SK-N-SH (cell line): ENCODE measurements at regions not wholly inside any gene's neighbourhood (a gene's known extent, or its start where the extent isn't known, plus 50 kb on each side); places are given as distances from the start of the nearest gene placed in this dataset.

Experiments used
- CTCF ChIA-PET: fragments of 300-600, 350-600 bp; formaldehyde crosslinking; extraction: SDS; loops from one replicate; lab custom pipeline; 2021; lab: Yijun Ruan, JAX
- POLR2A ChIA-PET: fragments of 350-600 bp; sonication (Branson Sonifier 250); formaldehyde crosslinking; extraction: SDS; loops from one replicate; lab custom pipeline; 2020; ENCODE audit warnings: antibody characterized with exemption, inconsistent platforms; lab: Yijun Ruan, JAX
- DNase-seq: peaks from one replicate; pipeline ENCODE4 v3.0.0; 2012
- H2AFZ ChIP-seq: fragments of 200-600 bp; sonication (generic); 2 replicates; pipeline ENCODE4 v1.8.1; 2016; ENCODE audit warnings: antibody characterized with exemption, mild to moderate bottlenecking, low read depth
- H3F3A ChIP-seq: fragments of 200-600 bp; sonication (generic); replicated peaks from 2 replicates; pipeline ENCODE3; 2016; ENCODE audit warnings: antibody characterized with exemption, mild to moderate bottlenecking; ENCODE audit not compliant: insufficient read depth
- H3K27ac ChIP-seq, 2 experiments: fragments of 200-500 bp in 1 of 2; fragments of 200-600 bp in 1 of 2; sonication (Bioruptor generic) in 1 of 2; sonication (generic), shearing (Covaris generic) in 1 of 2; 2 replicates each; pipeline versions ENCODE4 v1.5.1 to v1.6.1; 2014 to 2016; ENCODE audit warnings: low read depth in 2 of 2, inconsistent platforms in 1 of 2, low read length in 1 of 2, mild to moderate bottlenecking in 1 of 2, mixed read lengths in 1 of 2
- H3K27me3 ChIP-seq: fragments of 200-600 bp; sonication (generic), shearing (Covaris generic); 2 replicates; pipeline ENCODE4 v1.6.1; 2016; ENCODE audit warnings: mixed run types; ENCODE audit not compliant: insufficient read depth
- H3K36me3 ChIP-seq, 2 experiments: fragments of 200-500 bp in 1 of 2; fragments of 200-600 bp in 1 of 2; sonication (Bioruptor generic) in 1 of 2; sonication (generic) in 1 of 2; replicated peaks in 1 of 2; 2 replicates each; pipeline versions ENCODE3 to v1.5.1; 2014 to 2016; ENCODE audit warnings: low read length in 1 of 2, mild to moderate bottlenecking in 1 of 2; ENCODE audit not compliant: insufficient read depth in 2 of 2, control insufficient read depth in 1 of 2
- H3K4me1 ChIP-seq, 2 experiments: fragments of 200-500 bp in 1 of 2; fragments of 200-600 bp in 1 of 2; sonication (Bioruptor generic) in 1 of 2; sonication (generic), shearing (Covaris generic) in 1 of 2; 2 replicates each; pipeline versions ENCODE4 v1.5.1 to v1.6.1; 2014 to 2016; ENCODE audit warnings: low read depth in 1 of 2, low read length in 1 of 2, mixed run types in 1 of 2; ENCODE audit not compliant: insufficient read depth in 2 of 2, control insufficient read depth in 1 of 2
- H3K4me2 ChIP-seq: fragments of 200-600 bp; sonication (generic), shearing (Covaris generic); 2 replicates; pipeline ENCODE4 v1.6.1; 2017; ENCODE audit warnings: mixed run types
- H3K4me3 ChIP-seq, 2 experiments: fragments of 200-500 bp in 1 of 2; fragments of 200-600 bp in 1 of 2; sonication (Bioruptor generic) in 1 of 2; sonication (generic), shearing (Covaris generic) in 1 of 2; 2 replicates each; pipeline versions ENCODE4 v1.5.1 to v1.8.1; 2014 to 2016; ENCODE audit warnings: low read depth in 2 of 2, inconsistent platforms in 1 of 2, low read length in 1 of 2, mild to moderate bottlenecking in 1 of 2, mixed read lengths in 1 of 2, moderate library complexity in 1 of 2
- H3K79me2 ChIP-seq: fragments of 200-600 bp; sonication (generic); 2 replicates; pipeline ENCODE4 v1.8.1; 2017; ENCODE audit warnings: mild to moderate bottlenecking; ENCODE audit not compliant: insufficient read depth
- H3K9ac ChIP-seq: fragments of 200-600 bp; sonication (generic); 2 replicates; pipeline ENCODE4 v1.6.1; 2017; ENCODE audit warnings: mixed run types
- H3K9me2 ChIP-seq: fragments of 200-600 bp; sonication (generic); 2 replicates; pipeline ENCODE4 v1.6.1; 2017; ENCODE audit warnings: mixed run types
- H3K9me3 ChIP-seq: fragments of 200-600 bp; sonication (generic); 2 replicates; pipeline ENCODE4 v1.6.1; 2017; ENCODE audit warnings: mixed run types, mild to moderate bottlenecking, moderate library complexity
- H4K20me1 ChIP-seq: fragments of 200-600 bp; sonication (generic); 2 replicates; pipeline ENCODE4 v1.6.1; 2017; ENCODE audit warnings: mild to moderate bottlenecking, mixed run types; ENCODE audit not compliant: insufficient read depth
- CHD2 ChIP-seq: fragments of 150-350 bp; IDR thresholded peaks from 2 replicates; pipeline ENCODE4 v1.6.1; 2018; ENCODE audit warnings: low read length; ENCODE audit not compliant: partially characterized antibody
- FOSL2 ChIP-seq: IDR thresholded peaks from 2 replicates; pipeline ENCODE4 v1.4.0; 2012; ENCODE audit warnings: low read depth, mild to moderate bottlenecking, moderate library complexity, borderline replicate concordance
- FOXJ3 ChIP-seq: sonication (generic); formaldehyde crosslinking; IDR thresholded peaks from 2 replicates; pipeline ENCODE4 v1.5.1; 2020; ENCODE audit warnings: mild to moderate bottlenecking, missing genetic modification reagents
- FOXM1 ChIP-seq: IDR thresholded peaks from 2 replicates; pipeline ENCODE4 v1.4.0; 2012; ENCODE audit warnings: low read depth, mild to moderate bottlenecking
- GATA2 ChIP-seq: sonication (generic); formaldehyde crosslinking; IDR thresholded peaks from 2 replicates; pipeline ENCODE4 v1.5.0; 2020; ENCODE audit warnings: mild to moderate bottlenecking, missing genetic modification reagents
- IRF3 ChIP-seq: fragments of 150-350 bp; IDR thresholded peaks from 2 replicates; pipeline ENCODE4 v1.6.1; 2016; ENCODE audit warnings: mild to moderate bottlenecking, low read depth, low read length
- MXI1 ChIP-seq: IDR thresholded peaks from 2 replicates; pipeline ENCODE4 v1.6.1; 2012; ENCODE audit warnings: mild to moderate bottlenecking, low read depth, low read length, improper control_type of control experiment
- NRF1 ChIP-seq: IDR thresholded peaks from 2 replicates; pipeline ENCODE4 v1.6.1; 2012; ENCODE audit warnings: low read depth, mild to moderate bottlenecking, low read length
- POLR2AphosphoS5 ChIP-seq: IDR thresholded peaks from 2 replicates; pipeline ENCODE4 v1.6.1; 2012; ENCODE audit warnings: low read depth, low read length
- RAD21 ChIP-seq: IDR thresholded peaks from 2 replicates; pipeline ENCODE4 v1.6.1; 2012; ENCODE audit warnings: mild to moderate bottlenecking, low read length
- RFX5 ChIP-seq: IDR thresholded peaks from 2 replicates; pipeline ENCODE4 v1.6.1; 2012; ENCODE audit warnings: mild to moderate bottlenecking, improper control_type of control experiment, low read length
- RXRA ChIP-seq: IDR thresholded peaks from 2 replicates; pipeline ENCODE4 v1.4.0; 2012; ENCODE audit warnings: low read depth, mild to moderate bottlenecking, borderline replicate concordance
- SIN3A ChIP-seq: IDR thresholded peaks from 2 replicates; pipeline ENCODE4 v1.6.1; 2012; ENCODE audit warnings: low read depth, mild to moderate bottlenecking, low read length, moderate library complexity, borderline replicate concordance
- USF1 ChIP-seq: IDR thresholded peaks from 2 replicates; pipeline ENCODE4 v1.4.0; 2012; ENCODE audit warnings: low read depth, borderline replicate concordance
- USF2 ChIP-seq: fragments of 150-350 bp; IDR thresholded peaks from 2 replicates; pipeline ENCODE4 v1.6.1; 2017; ENCODE audit warnings: antibody characterized with exemption, low read length, low read depth, borderline replicate concordance
- ZBTB33 ChIP-seq: IDR thresholded peaks from 2 replicates; pipeline ENCODE4 v1.4.0; 2012; ENCODE audit warnings: low read depth, borderline replicate concordance
- WGBS: methylation state at CpG from one replicate; pipeline ENCODE4 v1.1.6; 2017; ENCODE audit warnings: low lambda C conversion rate; 5-methylcytosine and 5-hydroxymethylcytosine counted together

- no peak overlapping the region for H3K4me3 ChIP-seq
- TF ChIP-seq USF1 = no peak
- no peak for TF ChIP-seq FOXM1
- no peak for TF ChIP-seq IRF3
- no peak for TF ChIP-seq ZBTB33
- no peak for TF ChIP-seq POLR2AphosphoS5
- no peak for TF ChIP-seq RXRA
- TF ChIP-seq RAD21 = no peak
- no peak for TF ChIP-seq FOXJ3
- TF ChIP-seq GATA2 (CRISPR knock-in tag) = no peak
- H3F3A ChIP-seq = no peaks in the 10 kb centered on the region
- no peaks in the 10 kb centered on the region for H3K9me2 ChIP-seq
- 28% methylated on average over 7 of the region's 7 CpGs for WGBS
- H2AFZ ChIP-seq = no peak overlapping the region
- no peaks in the 10 kb centered on the region for H3K36me3 ChIP-seq
- ChIA-PET POLR2A (no interaction called here), CTCF (no interaction called here)
- no peak overlapping the region for H3K9ac ChIP-seq
- peaks cover 0 to 4% of the 10 kb centered on the region in 2 experiments; a peak in 1 of 4 replicates for H3K4me1 ChIP-seq
- no peak overlapping the region for H3K4me2 ChIP-seq
- no peak overlapping the region for H3K27ac ChIP-seq
- no peaks in the 10 kb centered on the region for H4K20me1 ChIP-seq
- no peaks in the 10 kb centered on the region for H3K79me2 ChIP-seq
- DNase-seq = no peak
- H3K27me3 ChIP-seq = peaks cover 12% of the 10 kb centered on the region; the same call in 1 of the 2 replicates
- H3K9me3 ChIP-seq = no peaks in the 10 kb centered on the region
Observed at GRCh38 chr18:22064581-22064980, 104.8 kb upstream of the GATA6 start.

- no peak overlapping the region for H3K9ac ChIP-seq
- POLR2A ChIA-PET = no interaction called here
Observed at GRCh38 chr18:22065311-22065710, 104.1 kb upstream of the GATA6 start.

More at GRCh38 chr18:22065311-22065710, 104.1 kb upstream of the GATA6 start:
- 9% methylated on average over 5 of the region's 5 CpGs for WGBS
- CTCF ChIA-PET = no interaction called here
- no peaks in the 10 kb centered on the region for H3K79me2 ChIP-seq
- H3K9me3 ChIP-seq = no peaks in the 10 kb centered on the region
- H3K36me3 ChIP-seq = no peaks in the 10 kb centered on the region
- no peak overlapping the region for H3K4me2 ChIP-seq
- H4K20me1 ChIP-seq = no peaks in the 10 kb centered on the region
- TF ChIP-seq NRF1 = no peak
- TF ChIP-seq MXI1 = no peak
- no peak for TF ChIP-seq SIN3A
- no peak for TF ChIP-seq USF2
- TF ChIP-seq RFX5 = no peak
- no peak for TF ChIP-seq CHD2
- no peak for TF ChIP-seq FOSL2
- H2AFZ ChIP-seq = no peak overlapping the region
- no peaks in the 10 kb centered on the region for H3F3A ChIP-seq
- no peaks in the 10 kb centered on the region for H3K4me1 ChIP-seq
- no peak overlapping the region for H3K27ac ChIP-seq
- H3K4me3 ChIP-seq = no peak overlapping the region
- H3K9me2 ChIP-seq = no peaks in the 10 kb centered on the region
- peaks cover 18% of the 10 kb centered on the region; the same call in 1 of the 2 replicates for H3K27me3 ChIP-seq
- no peak for DNase-seq
